Progenitor cell of endocrine pancreas (in vitro differentiated cells): ENCODE measurements at regions not wholly inside any gene's neighbourhood (a gene's known extent, or its start where the extent isn't known, plus 50 kb on each side); places are given as distances from the start of the nearest gene placed in this dataset.

ENCODE experiments used
- DNase-seq: peaks from one replicate; pipeline ENCODE4 v3.0.0; 2021; ENCODE audit warnings: low spot score; ENCODE audit not compliant: unreplicated experiment
- H3K27ac Mint-ChIP-seq: 2 replicates; pipeline ENCODE4 v1.8.0; 2021; ENCODE audit warnings: mild to moderate bottlenecking, moderate library complexity, mixed read lengths
- H3K27me3 Mint-ChIP-seq: 2 replicates; pipeline ENCODE4 v1.8.0; 2021; ENCODE audit warnings: mixed read lengths
- H3K36me3 Mint-ChIP-seq: 2 replicates; pipeline ENCODE4 v1.8.0; 2022; ENCODE audit warnings: mixed read lengths; ENCODE audit not compliant: insufficient read depth
- H3K4me1 Mint-ChIP-seq: 2 replicates; pipeline ENCODE4 v1.8.0; 2021; ENCODE audit warnings: low read depth, mixed read lengths
- H3K4me3 Mint-ChIP-seq: 2 replicates; pipeline ENCODE4 v1.8.0; 2021; ENCODE audit warnings: low read depth, mild to moderate bottlenecking, moderate library complexity, mixed read lengths
- H3K9me3 Mint-ChIP-seq: 2 replicates; pipeline ENCODE4 v1.8.0; 2021; ENCODE audit warnings: low read depth, mixed read lengths
- TF ChIP-seq, protein P1 (sequence below): fragments of 200-600 bp; sonication (generic); IDR thresholded peaks from one replicate; pipeline ENCODE4 v1.5.0; 2021; ENCODE audit warnings: antibody characterized with exemption, mild to moderate bottlenecking; ENCODE audit not compliant: unreplicated experiment

DNA sequence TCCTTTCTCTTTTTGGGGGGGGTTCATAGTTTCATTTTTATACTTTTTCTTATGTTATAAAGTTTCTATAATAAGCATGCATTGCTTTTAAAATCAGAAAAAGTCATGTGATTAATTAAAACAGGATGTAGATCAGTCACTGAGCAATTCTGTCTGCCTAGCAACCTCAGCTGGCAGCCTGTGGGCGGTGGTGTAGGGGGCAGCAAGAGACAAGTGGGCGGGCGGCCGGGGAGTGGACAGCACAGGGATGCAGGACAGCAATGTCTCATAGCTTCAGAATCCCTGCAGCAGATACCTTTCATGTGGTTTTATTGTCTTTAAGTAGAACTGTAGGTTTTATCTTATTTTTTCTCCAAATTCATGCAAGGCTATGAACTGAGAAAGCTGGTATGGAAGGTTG lies 101.9 kb upstream of the S1PR3 start:
- no peaks in the 10 kb centered on the region for H3K36me3 Mint-ChIP-seq
- peaks cover 3% of the 10 kb centered on the region for H3K27me3 Mint-ChIP-seq
- H3K4me1 Mint-ChIP-seq, result no peaks in the 10 kb centered on the region
- no peak overlapping the region for H3K4me3 Mint-ChIP-seq
- no peaks in the 10 kb centered on the region for H3K9me3 Mint-ChIP-seq
- TF ChIP-seq, protein P1, sequence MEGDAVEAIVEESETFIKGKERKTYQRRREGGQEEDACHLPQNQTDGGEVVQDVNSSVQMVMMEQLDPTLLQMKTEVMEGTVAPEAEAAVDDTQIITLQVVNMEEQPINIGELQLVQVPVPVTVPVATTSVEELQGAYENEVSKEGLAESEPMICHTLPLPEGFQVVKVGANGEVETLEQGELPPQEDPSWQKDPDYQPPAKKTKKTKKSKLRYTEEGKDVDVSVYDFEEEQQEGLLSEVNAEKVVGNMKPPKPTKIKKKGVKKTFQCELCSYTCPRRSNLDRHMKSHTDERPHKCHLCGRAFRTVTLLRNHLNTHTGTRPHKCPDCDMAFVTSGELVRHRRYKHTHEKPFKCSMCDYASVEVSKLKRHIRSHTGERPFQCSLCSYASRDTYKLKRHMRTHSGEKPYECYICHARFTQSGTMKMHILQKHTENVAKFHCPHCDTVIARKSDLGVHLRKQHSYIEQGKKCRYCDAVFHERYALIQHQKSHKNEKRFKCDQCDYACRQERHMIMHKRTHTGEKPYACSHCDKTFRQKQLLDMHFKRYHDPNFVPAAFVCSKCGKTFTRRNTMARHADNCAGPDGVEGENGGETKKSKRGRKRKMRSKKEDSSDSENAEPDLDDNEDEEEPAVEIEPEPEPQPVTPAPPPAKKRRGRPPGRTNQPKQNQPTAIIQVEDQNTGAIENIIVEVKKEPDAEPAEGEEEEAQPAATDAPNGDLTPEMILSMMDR, result no peak
- no peak overlapping the region for H3K27ac Mint-ChIP-seq
- no peak for DNase-seq

DNA sequence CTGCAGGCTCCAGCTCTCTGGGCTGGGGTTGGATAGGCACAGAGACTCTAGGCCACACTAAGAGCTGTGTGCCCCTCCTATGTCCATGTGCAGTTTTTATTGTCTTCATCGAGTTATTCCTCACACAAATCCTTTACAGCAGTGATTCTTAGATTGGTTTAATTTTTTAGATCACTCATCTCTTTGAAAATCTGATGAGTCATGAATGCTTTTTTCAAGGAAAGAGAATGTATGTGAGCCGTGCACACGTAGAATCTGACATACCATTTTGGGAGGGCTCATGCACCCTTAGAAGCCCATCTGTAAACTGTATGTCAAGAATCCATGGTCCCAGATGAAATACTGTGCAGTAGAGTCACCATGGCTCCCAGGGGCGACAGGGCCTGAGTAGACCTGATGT lies 100.7 kb upstream of the S1PR3 start:
- no peaks in the 10 kb centered on the region for H3K9me3 Mint-ChIP-seq
- H3K4me1 Mint-ChIP-seq, result no peaks in the 10 kb centered on the region
- no peak overlapping the region for H3K27ac Mint-ChIP-seq
- DNase-seq, result no peak
- TF ChIP-seq, protein P1, result no peak
- no peaks in the 10 kb centered on the region for H3K36me3 Mint-ChIP-seq
- no peak overlapping the region for H3K4me3 Mint-ChIP-seq
- peaks cover 3% of the 10 kb centered on the region for H3K27me3 Mint-ChIP-seq

DNA sequence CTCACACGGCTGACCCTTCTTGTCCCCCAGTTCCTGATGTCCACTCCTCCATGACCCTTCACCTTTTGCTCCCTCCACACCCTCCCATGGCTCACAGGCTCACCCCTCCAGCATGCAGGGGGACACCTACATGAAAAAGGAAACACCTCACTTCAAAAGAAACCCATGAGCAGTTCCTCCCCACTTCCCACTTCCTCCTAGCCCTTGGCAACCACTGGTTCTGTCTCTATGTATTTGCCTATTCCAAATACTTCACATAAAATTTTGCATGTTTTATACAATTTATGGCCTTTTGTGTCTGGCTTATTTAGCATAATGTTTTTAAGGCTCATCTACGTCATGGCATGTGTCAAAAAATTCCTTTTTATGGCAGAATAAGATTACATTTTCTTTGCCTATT lies 100.2 kb upstream of the S1PR3 start:
- Mint-ChIP-seq H3K9me3 (no peaks in the 10 kb centered on the region), H3K27ac (no peak overlapping the region), H3K4me3 (no peak overlapping the region), H3K36me3 (no peaks in the 10 kb centered on the region), H3K4me1 (no peaks in the 10 kb centered on the region), H3K27me3 (peaks cover 3% of the 10 kb centered on the region)
- no peak for DNase-seq
- TF ChIP-seq, protein P1, result no peak

DNA sequence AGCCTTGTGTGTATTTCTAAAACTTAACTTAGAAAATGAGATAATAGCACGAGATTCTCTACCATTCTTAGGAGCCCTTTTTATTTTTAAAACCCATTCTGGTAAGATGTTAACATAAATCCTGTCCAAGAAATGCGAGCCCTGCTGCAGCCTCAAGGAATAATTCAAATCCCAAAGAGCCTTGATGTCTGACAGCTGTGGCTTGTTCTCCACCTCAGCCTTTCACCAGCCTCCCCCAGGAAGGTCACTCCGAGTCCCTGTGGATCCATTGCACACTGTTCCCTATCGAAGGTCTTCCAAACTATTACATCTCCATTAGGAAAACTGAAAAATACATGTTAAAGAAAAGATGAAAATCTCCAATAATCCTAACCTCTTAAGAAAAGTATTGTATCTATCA lies 98.5 kb upstream of the S1PR3 start:
- no peak overlapping the region for H3K27ac Mint-ChIP-seq
- no peaks in the 10 kb centered on the region for H3K9me3 Mint-ChIP-seq
- TF ChIP-seq, protein P1, result no peak
- no peaks in the 10 kb centered on the region for H3K36me3 Mint-ChIP-seq
- H3K4me3 Mint-ChIP-seq, result no peak overlapping the region
- no peaks in the 10 kb centered on the region for H3K4me1 Mint-ChIP-seq
- H3K27me3 Mint-ChIP-seq, result peaks cover 3% of the 10 kb centered on the region
- DNase-seq, result no peak

DNA sequence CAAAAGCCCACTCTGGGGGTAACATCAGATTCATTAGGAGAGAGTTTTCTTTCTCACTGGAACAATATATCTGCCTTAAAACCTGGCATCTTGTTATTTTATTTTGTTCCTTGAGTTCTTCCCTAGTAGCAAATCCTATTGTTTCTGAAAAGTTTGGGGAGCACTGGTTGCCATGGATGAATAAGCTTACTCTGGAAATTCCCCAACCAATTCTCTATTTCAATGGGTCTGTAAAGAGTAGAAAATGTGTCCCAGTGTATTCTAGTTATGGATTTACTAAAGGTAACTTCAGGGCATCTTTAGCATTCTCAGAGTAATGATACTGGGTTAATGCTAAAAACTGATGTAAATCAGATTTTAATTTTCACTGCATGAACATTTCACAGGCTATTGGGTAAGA lies 94.2 kb upstream of the S1PR3 start:
- TF ChIP-seq, protein P1, result no peak
- no peak for DNase-seq
- H3K4me3 Mint-ChIP-seq, result no peak overlapping the region
- peaks cover 3% of the 10 kb centered on the region for H3K27me3 Mint-ChIP-seq
- H3K4me1 Mint-ChIP-seq, result no peaks in the 10 kb centered on the region
- H3K36me3 Mint-ChIP-seq, result no peaks in the 10 kb centered on the region
- no peak overlapping the region for H3K27ac Mint-ChIP-seq
- no peaks in the 10 kb centered on the region for H3K9me3 Mint-ChIP-seq
